H1 (cell line): ENCODE measurements at regions not wholly inside any gene's neighbourhood (a gene's known extent, or its start where the extent isn't known, plus 50 kb on each side); places are given as distances from the start of the nearest gene placed in this dataset.

Experiments
- CTCF ChIA-PET: fragments of 300-600 bp; sonication (Branson Sonifier 250); formaldehyde crosslinking; loops from one replicate; lab custom pipeline; 2021; ENCODE audit not compliant: partially characterized antibody; lab: Charles Lee
- POLR2A ChIA-PET: fragments of 300-600 bp; sonication (Branson Sonifier 250); formaldehyde crosslinking; loops from one replicate; lab custom pipeline; 2021; ENCODE audit warnings: inconsistent platforms; ENCODE audit not compliant: partially characterized antibody; lab: Charles Lee
- DNase-seq, 2 experiments: peaks; one replicate each; pipeline versions ENCODE4 v3.0.0 to v3.0.0-alpha.2; 2010 to 2022; ENCODE audit warnings: low spot score in 2 of 2, low read depth in 1 of 2, mixed read lengths in 1 of 2
- FAIRE-seq: peaks from 2 replicates; lab custom pipeline; 2011; peaks lifted over from hg19 to GRCh38; lab: Jason Lieb, UNC
- H2AFZ ChIP-seq: 2 replicates; pipeline ENCODE4 v1.8.1; 2012; ENCODE audit warnings: low read length, inconsistent platforms
- H2AK5ac ChIP-seq: 2 replicates; pipeline ENCODE4 v1.6.1; 2013; ENCODE audit warnings: low read depth, low read length
- H2BK120ac ChIP-seq: replicated peaks from 2 replicates; pipeline ENCODE3; 2013; ENCODE audit warnings: low read depth, low read length, inconsistent platforms
- H2BK12ac ChIP-seq: 2 replicates; pipeline ENCODE4 v1.6.1; 2013; ENCODE audit warnings: low read depth, low read length
- H2BK15ac ChIP-seq: 2 replicates; pipeline ENCODE4 v1.6.1; 2013; ENCODE audit warnings: low read length
- H2BK20ac ChIP-seq: 2 replicates; pipeline ENCODE4 v1.6.1; 2013; ENCODE audit warnings: low read length
- H2BK5ac ChIP-seq: 2 replicates; pipeline ENCODE4 v1.6.1; 2013; ENCODE audit warnings: low read depth, low read length
- H3K14ac ChIP-seq: 2 replicates; pipeline ENCODE4 v1.6.1; 2013; ENCODE audit warnings: inconsistent platforms; ENCODE audit not compliant: insufficient read length
- H3K18ac ChIP-seq: 2 replicates; pipeline ENCODE4 v1.6.1; 2013; ENCODE audit warnings: low read length; ENCODE audit errors: extremely low read depth
- H3K23ac ChIP-seq: 2 replicates; pipeline ENCODE4 v1.6.1; 2013; ENCODE audit warnings: inconsistent platforms; ENCODE audit not compliant: insufficient read length
- H3K23me2 ChIP-seq: 2 replicates; pipeline ENCODE4 v1.6.1; 2013; ENCODE audit warnings: low read depth, low read length
- H3K27ac ChIP-seq: 2 replicates; pipeline ENCODE4 v1.6.1; 2011; ENCODE audit warnings: low read depth, low read length, inconsistent platforms
- H3K27me3 ChIP-seq, 4 experiments: replicated peaks in 1 of 4; 1 replicate in 1 of 4; 2 replicates in 3 of 4; pipeline versions ENCODE4 v1.6.1 to v1.8.1; 2011 to 2013; ENCODE audit warnings: low read length in 3 of 4, mild to moderate bottlenecking in 3 of 4, inconsistent platforms in 2 of 4, mixed read lengths in 2 of 4, moderate library complexity in 1 of 4; ENCODE audit not compliant: control insufficient read depth in 3 of 4, insufficient read depth in 3 of 4; ENCODE audit errors: extremely low read depth in 1 of 4
- H3K36me3 ChIP-seq, 4 experiments: 2 replicates each; pipeline versions ENCODE4 v1.6.1 to v1.8.1; 2011 to 2013; ENCODE audit warnings: mild to moderate bottlenecking in 4 of 4, low read length in 3 of 4, moderate library complexity in 2 of 4, control low read depth in 1 of 4, inconsistent platforms in 1 of 4; ENCODE audit not compliant: insufficient read depth in 4 of 4, control insufficient read depth in 2 of 4
- H3K4ac ChIP-seq: replicated peaks from 2 replicates; pipeline ENCODE3; 2013; ENCODE audit warnings: low read length, low read depth, mixed read lengths, inconsistent platforms; ENCODE audit not compliant: insufficient read length
- H3K4me1 ChIP-seq, 4 experiments: replicated peaks in 1 of 4; 1 replicate in 1 of 4; 2 replicates in 3 of 4; pipeline versions ENCODE4 v1.6.1 to v1.8.1; 2011 to 2013; ENCODE audit warnings: low read length in 3 of 4, inconsistent platforms in 2 of 4, mixed read lengths in 1 of 4; ENCODE audit not compliant: insufficient read depth in 4 of 4, control insufficient read depth in 3 of 4
- H3K4me2 ChIP-seq, 2 experiments: 2 replicates each; pipeline versions ENCODE4 v1.6.1 to v1.8.1; 2011 to 2013; ENCODE audit warnings: low read depth in 2 of 2, low read length in 2 of 2, control low read depth in 1 of 2, inconsistent platforms in 1 of 2, mild to moderate bottlenecking in 1 of 2; ENCODE audit not compliant: insufficient read depth in 1 of 2
- H3K4me3 ChIP-seq, 4 experiments: fragments of 200-600, 300-600 bp in 1 of 4; sonication (generic), shearing (Covaris generic), sonication (Bioruptor Twin) in 1 of 4; 2 replicates each; pipeline versions ENCODE4 v1.5.1 to v1.8.1; 2011 to 2016; ENCODE audit warnings: low read length in 4 of 4, low read depth in 3 of 4, control low read depth in 2 of 4, inconsistent platforms in 2 of 4, mild to moderate bottlenecking in 2 of 4, mixed read lengths in 1 of 4, moderate library complexity in 1 of 4; ENCODE audit not compliant: insufficient read depth in 2 of 4; ENCODE audit errors: extremely low read depth in 1 of 4
- H3K56ac ChIP-seq: replicated peaks from 2 replicates; pipeline ENCODE3; 2013; ENCODE audit warnings: low read depth, mild to moderate bottlenecking, mixed read lengths, low read length, inconsistent platforms; ENCODE audit not compliant: insufficient read length
- H3K79me1 ChIP-seq: 2 replicates; pipeline ENCODE4 v1.6.1; 2013; ENCODE audit warnings: low read depth, low read length, control low read depth
- H3K79me2 ChIP-seq, 2 experiments: 2 replicates each; pipeline versions ENCODE4 v1.6.1 to v1.8.1; 2012 to 2013; ENCODE audit warnings: low read length in 2 of 2, mild to moderate bottlenecking in 2 of 2, inconsistent platforms in 1 of 2; ENCODE audit not compliant: insufficient read depth in 2 of 2, control insufficient read depth in 1 of 2
- H3K9ac ChIP-seq, 4 experiments: replicated peaks in 1 of 4; 1 replicate in 1 of 4; 2 replicates in 3 of 4; pipeline versions ENCODE4 v1.6.1 to v1.8.1; 2011 to 2013; ENCODE audit warnings: low read depth in 3 of 4, low read length in 3 of 4, control low read depth in 2 of 4, mild to moderate bottlenecking in 2 of 4, moderate library complexity in 2 of 4, inconsistent platforms in 1 of 4; ENCODE audit errors: extremely low read depth in 1 of 4
- H3K9me3 ChIP-seq, 2 experiments: 2 replicates each; pipeline versions ENCODE4 v1.6.1 to v1.8.1; 2012 to 2013; ENCODE audit warnings: mild to moderate bottlenecking in 2 of 2, moderate library complexity in 2 of 2, control low read depth in 1 of 2, inconsistent platforms in 1 of 2, low read depth in 1 of 2, low read length in 1 of 2, mixed read lengths in 1 of 2; ENCODE audit not compliant: insufficient read depth in 2 of 2
- H4K20me1 ChIP-seq, 2 experiments: replicated peaks in 1 of 2; 2 replicates each; pipeline versions ENCODE3 to v1.8.1; 2011 to 2013; ENCODE audit warnings: inconsistent platforms in 2 of 2, low read length in 2 of 2, mild to moderate bottlenecking in 1 of 2; ENCODE audit not compliant: insufficient read depth in 2 of 2, control insufficient read depth in 1 of 2
- H4K5ac ChIP-seq: 2 replicates; pipeline ENCODE4 v1.6.1; 2013; ENCODE audit warnings: low read length, low read depth, mixed read lengths, inconsistent platforms; ENCODE audit not compliant: insufficient read length
- H4K8ac ChIP-seq: 2 replicates; pipeline ENCODE4 v1.8.0; 2013; ENCODE audit warnings: mild to moderate bottlenecking, moderate library complexity, low read length, inconsistent platforms; ENCODE audit not compliant: insufficient read depth; ENCODE audit errors: extremely low read depth
- H4K91ac ChIP-seq: replicated peaks from 2 replicates; pipeline ENCODE3; 2013; ENCODE audit warnings: low read length, mixed read lengths, inconsistent platforms; ENCODE audit not compliant: insufficient read length
- ASH2L ChIP-seq: fragments of 200-600, 300-600 bp; sonication (generic); IDR thresholded peaks from one replicate; pipeline ENCODE4 v1.7.1; 2017; ENCODE audit warnings: low read length
- CBX8 ChIP-seq: fragments of 300-800, 300-1000 bp; sonication (generic); IDR thresholded peaks from 2 replicates; pipeline ENCODE4 v1.7.1; 2016; ENCODE audit warnings: low read depth, low read length, borderline replicate concordance
- GTF2F1 ChIP-seq: IDR thresholded peaks from 2 replicates; pipeline ENCODE4 v1.6.1; 2012; ENCODE audit warnings: low read depth, low read length, improper control_type of control experiment, borderline replicate concordance
- KDM5A ChIP-seq: fragments of 200-600 bp; IDR thresholded peaks from 2 replicates; pipeline ENCODE4 v1.7.1; 2012; ENCODE audit warnings: mild to moderate bottlenecking, low read length, inconsistent platforms, mixed read lengths
- POU5F1 ChIP-seq: IDR thresholded peaks from 2 replicates; pipeline ENCODE4 v1.6.1; 2011; ENCODE audit warnings: low read depth, mild to moderate bottlenecking, low read length, moderate library complexity
- SIN3A ChIP-seq, 2 experiments: IDR thresholded peaks in 1 of 2; conservative IDR thresholded peaks in 1 of 2; 2 replicates each; pipeline ENCODE4 v1.6.1; 2011 to 2012; ENCODE audit warnings: low read length in 2 of 2, improper control_type of control experiment in 1 of 2, low read depth in 1 of 2, mild to moderate bottlenecking in 1 of 2
- TAF1 ChIP-seq: IDR thresholded peaks from 2 replicates; pipeline ENCODE4 v1.6.1; 2011; ENCODE audit warnings: mild to moderate bottlenecking, low read depth, low read length
- TEAD4 ChIP-seq: IDR thresholded peaks from 2 replicates; pipeline ENCODE4 v1.6.1; 2012; ENCODE audit warnings: low read depth, low read length, inconsistent platforms, mixed read lengths
- WGBS, 2 experiments: shearing (Covaris generic) in 1 of 2; methylation state at CpG; one replicate each; pipeline versions ENCODE4 v1.1.6 to v1.1.7; 2013 to 2015; ENCODE audit warnings: low lambda C conversion rate in 2 of 2, mixed read lengths in 2 of 2, inconsistent platforms in 1 of 2, low coverage in 1 of 2, missing lambda C conversion rate in 1 of 2; ENCODE audit not compliant: insufficient replicate concordance in 2 of 2, insufficient coverage in 1 of 2, insufficient read length in 1 of 2; ENCODE audit errors: extremely low coverage in 1 of 2, missing lambda C conversion rate in 1 of 2; 5-methylcytosine and 5-hydroxymethylcytosine counted together
- TF ChIP-seq, protein P1 (sequence below): IDR thresholded peaks from 2 replicates; pipeline ENCODE4 v1.6.1; 2012; ENCODE audit warnings: inconsistent platforms

DNA sequence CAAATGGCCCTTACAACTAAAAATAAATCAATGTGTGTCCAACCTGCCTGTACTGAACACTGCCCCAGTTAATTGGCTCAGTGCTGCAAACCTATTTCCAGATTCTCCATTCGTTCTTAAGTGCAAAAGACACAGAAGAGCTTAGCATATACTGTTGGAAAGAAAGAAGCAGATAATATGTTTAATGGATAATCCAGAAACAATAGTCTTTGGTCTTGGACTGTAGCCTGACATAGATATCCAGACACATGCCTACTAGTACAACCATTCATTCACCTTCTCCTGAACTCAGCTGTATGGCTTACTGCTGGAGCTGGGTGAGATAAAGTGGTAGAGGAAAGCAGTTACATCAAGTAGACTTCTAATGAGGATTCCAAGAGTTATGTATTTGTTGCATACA lies 77.0 kb downstream of the LUZP4 start:
- FAIRE-seq: no peak
- ChIA-PET POLR2A (no interaction called here), CTCF (interaction anchor here (0.9 kb wide), 1 partner anchor 25 kb away, joined by 3 read pairs; no protein-coding TSS in a partner anchor)
- no peak overlapping the region for H3K4ac ChIP-seq
- H3K27me3 ChIP-seq: no peaks in the 10 kb centered on the region
- no peak overlapping the region for H4K8ac ChIP-seq
- no peaks in the 10 kb centered on the region for H3K9me3 ChIP-seq
- no peak overlapping the region for H3K56ac ChIP-seq
- no peak overlapping the region for H3K23ac ChIP-seq
- no peak overlapping the region for H2AFZ ChIP-seq
- no peak overlapping the region for H3K18ac ChIP-seq
- TF ChIP-seq TAF1: no peak
- no peak for TF ChIP-seq GTF2F1
- TF ChIP-seq, protein P1, sequence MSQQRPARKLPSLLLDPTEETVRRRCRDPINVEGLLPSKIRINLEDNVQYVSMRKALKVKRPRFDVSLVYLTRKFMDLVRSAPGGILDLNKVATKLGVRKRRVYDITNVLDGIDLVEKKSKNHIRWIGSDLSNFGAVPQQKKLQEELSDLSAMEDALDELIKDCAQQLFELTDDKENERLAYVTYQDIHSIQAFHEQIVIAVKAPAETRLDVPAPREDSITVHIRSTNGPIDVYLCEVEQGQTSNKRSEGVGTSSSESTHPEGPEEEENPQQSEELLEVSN: no peak
- TF ChIP-seq TEAD4: no peak
- TF ChIP-seq ASH2L: no peak
- no peak for TF ChIP-seq SIN3A (conservative IDR thresholded peaks at IDR 0.05 in 1 of 2, IDR thresholded peaks at IDR 0.05 in 1 of 2; ENCODE audit: low read depth in 1 of 2, low read length in 2 of 2)
- TF ChIP-seq KDM5A: no peak
- TF ChIP-seq POU5F1: no peak
- TF ChIP-seq CBX8: no peak
- no peak overlapping the region for H4K91ac ChIP-seq
- DNase-seq: no peak
- no peak overlapping the region for H2BK120ac ChIP-seq
- no peaks in the 10 kb centered on the region for H3K79me2 ChIP-seq
- no peaks in the 10 kb centered on the region for H3K23me2 ChIP-seq
- H3K4me3 ChIP-seq: no peak overlapping the region
- H2BK20ac ChIP-seq: no peak overlapping the region
- H2BK15ac ChIP-seq: no peak overlapping the region
- H4K5ac ChIP-seq: no peak overlapping the region
- 0% methylated on average over 1 of the region's 1 CpG; no CpG with 5 or more reads in 1 of the 2 experiments for WGBS, 2 experiments
- no peaks in the 10 kb centered on the region for H3K79me1 ChIP-seq
- H2AK5ac ChIP-seq: no peak overlapping the region
- H3K14ac ChIP-seq: no peak overlapping the region
- H3K36me3 ChIP-seq: no peaks in the 10 kb centered on the region
- no peaks in the 10 kb centered on the region for H3K4me1 ChIP-seq
- no peak overlapping the region for H2BK12ac ChIP-seq
- no peak overlapping the region for H3K27ac ChIP-seq
- H3K4me2 ChIP-seq: no peak overlapping the region
- no peak overlapping the region for H2BK5ac ChIP-seq
- H4K20me1 ChIP-seq: no peaks in the 10 kb centered on the region
- H3K9ac ChIP-seq: no peak overlapping the region
